K562 (cell line): ENCODE measurements at regions not wholly inside any gene's neighbourhood (a gene's known extent, or its start where the extent isn't known, plus 50 kb on each side); places are given as distances from the start of the nearest gene placed in this dataset.

Experiments used
- ATAC-seq: fragments of 200-7000 bp; cut with Tn5 transposase; 3 replicates; pipeline ENCODE4 v1.9.1; 2020; ENCODE audit warnings: moderate library complexity
- BruUV-seq: library from RNA; stranded (reverse); fragments of 400-500 nt; replicated peaks from 2 replicates; lab custom pipeline; 2021; lab: Mats Ljungman, UMichigan
- CTCF ChIA-PET: fragments of 300-600 bp; formaldehyde crosslinking; extraction: SDS; loops from one replicate; lab custom pipeline; 2021; ENCODE audit warnings: low intra/inter-chr PET ratio; lab: Yijun Ruan, JAX
- POLR2A ChIA-PET: fragments of 300-600, 350-650 bp; sonication (Branson Sonifier 250); formaldehyde crosslinking; extraction: SDS; loops from one replicate; lab custom pipeline; 2021; ENCODE audit warnings: antibody characterized with exemption, inconsistent platforms; lab: Yijun Ruan, JAX
- DNase-seq, 4 experiments: peaks; one replicate each; pipeline versions ENCODE4 v3.0.0 to v3.0.0-alpha.2; 2011 to 2018; ENCODE audit warnings: low spot score in 3 of 4, mixed read lengths in 3 of 4; ENCODE audit errors: extremely low read depth in 1 of 4
- FAIRE-seq: peaks from 2 replicates; lab custom pipeline; 2011; peaks lifted over from hg19 to GRCh38; lab: Jason Lieb, UNC
- H2AFZ ChIP-seq: 2 replicates; pipeline ENCODE4 v1.6.0; 2011; ENCODE audit warnings: low read depth, low read length, control low read depth, inconsistent platforms
- H3K27ac ChIP-seq: fragments of 200-600 bp; 3 replicates; pipeline ENCODE4 v1.8.0; 2011; ENCODE audit warnings: low read depth, mild to moderate bottlenecking, control low read depth, inconsistent platforms, low read length, moderate library complexity, mixed read lengths; ENCODE audit errors: extremely low read depth
- H3K27me3 ChIP-seq, 2 experiments: fragments of 300-600 bp in 1 of 2; 2 replicates in 1 of 2; 3 replicates in 1 of 2; pipeline versions ENCODE4 v1.6.0 to v1.8.0; 2011; ENCODE audit warnings: inconsistent platforms in 2 of 2, low read length in 2 of 2, mild to moderate bottlenecking in 1 of 2, mixed read lengths in 1 of 2, moderate library complexity in 1 of 2; ENCODE audit not compliant: control insufficient read depth in 2 of 2, insufficient read depth in 2 of 2
- H3K36me3 ChIP-seq: fragments of 300-600 bp; 3 replicates; pipeline ENCODE4 v1.8.0; 2011; ENCODE audit warnings: mild to moderate bottlenecking, low read length, inconsistent platforms; ENCODE audit not compliant: control insufficient read depth, insufficient read depth
- H3K4me1 ChIP-seq, 2 experiments: fragments of 200-600 bp in 1 of 2; replicated peaks in 1 of 2; 2 replicates in 1 of 2; 3 replicates in 1 of 2; pipeline versions ENCODE4 v1.5.1 to v1.8.0; 2011; ENCODE audit warnings: inconsistent platforms in 2 of 2, low read length in 2 of 2, mild to moderate bottlenecking in 1 of 2, mixed read lengths in 1 of 2, moderate library complexity in 1 of 2; ENCODE audit not compliant: control insufficient read depth in 2 of 2, insufficient read depth in 2 of 2
- H3K4me2 ChIP-seq: 2 replicates; pipeline ENCODE4 v1.6.1; 2011; ENCODE audit warnings: low read length, control low read depth, inconsistent platforms, mixed read lengths; ENCODE audit not compliant: insufficient read depth
- H3K4me3 ChIP-seq: fragments of 200-600 bp; sonication (generic), shearing (Covaris generic); 2 replicates; pipeline ENCODE4 v1.5.1; 2016; ENCODE audit warnings: control low read depth, inconsistent platforms
- H3K79me2 ChIP-seq: fragments of 200-600 bp; 3 replicates; pipeline ENCODE4 v1.8.0; 2011; ENCODE audit warnings: low read length, inconsistent platforms; ENCODE audit not compliant: control insufficient read depth, insufficient read depth
- H3K9ac ChIP-seq, 2 experiments: 2 replicates each; pipeline versions ENCODE4 v1.6.0 to v1.6.1; 2011; ENCODE audit warnings: low read depth in 2 of 2, low read length in 2 of 2, control low read depth in 1 of 2, inconsistent platforms in 1 of 2, mild to moderate bottlenecking in 1 of 2, mixed read lengths in 1 of 2; ENCODE audit not compliant: insufficient read depth in 1 of 2
- H3K9me1 ChIP-seq: one replicate; pipeline ENCODE4 v1.6.0; 2011; ENCODE audit warnings: inconsistent platforms, mild to moderate bottlenecking, low read length, moderate library complexity; ENCODE audit not compliant: control insufficient read depth, insufficient read depth
- H3K9me3 ChIP-seq: replicated peaks from 2 replicates; pipeline ENCODE4 v1.5.1; 2011; ENCODE audit warnings: low read depth, low read length, inconsistent platforms; ENCODE audit not compliant: control insufficient read depth, insufficient read depth
- H4K20me1 ChIP-seq: replicated peaks from 2 replicates; pipeline ENCODE4 v1.6.1; 2011; ENCODE audit warnings: low read length, inconsistent platforms, mixed read lengths; ENCODE audit not compliant: control insufficient read depth, insufficient read depth
- ELF4 ChIP-seq: fragments of 450-650 bp; formaldehyde crosslinking; IDR thresholded peaks from 2 replicates; pipeline ENCODE4 v1.4.0; 2022; ENCODE audit warnings: missing genetic modification characterization
- ELK1 ChIP-seq: sonication (generic); formaldehyde crosslinking; IDR thresholded peaks from 2 replicates; pipeline ENCODE4 v1.8.1; 2022; ENCODE audit warnings: missing genetic modification reagents
- GABPB1 ChIP-seq: sonication (generic); formaldehyde crosslinking; IDR thresholded peaks from 2 replicates; pipeline ENCODE4 v1.8.0; 2022; ENCODE audit warnings: mild to moderate bottlenecking, missing genetic modification reagents
- MEF2A ChIP-seq: IDR thresholded peaks from 2 replicates; pipeline ENCODE4 v1.6.1; 2011; ENCODE audit warnings: low read depth, mild to moderate bottlenecking, low read length, moderate library complexity; ENCODE audit not compliant: control insufficient read depth
- NCOA4 ChIP-seq: fragments of 450-650 bp; IDR thresholded peaks from 2 replicates; pipeline ENCODE4 v1.6.1; 2018; ENCODE audit warnings: mild to moderate bottlenecking; ENCODE audit not compliant: partially characterized antibody
- NELFE ChIP-seq: IDR thresholded peaks from 2 replicates; pipeline ENCODE4 v1.6.1; 2011; ENCODE audit warnings: mild to moderate bottlenecking; ENCODE audit not compliant: insufficient read depth, insufficient read length
- PRMT5 ChIP-seq: sonication (generic); formaldehyde crosslinking; IDR thresholded peaks from 2 replicates; pipeline ENCODE4 v1.5.0; 2020; ENCODE audit warnings: missing genetic modification reagents
- ZNF449 ChIP-seq: fragments of 250-450 bp; sonication (Bioruptor Pico); IDR thresholded peaks from 2 replicates; pipeline ENCODE4 v1.8.0; 2022; ENCODE audit warnings: moderate library complexity, mild to moderate bottlenecking, inconsistent platforms
- ZNF507 ChIP-seq: conservative IDR thresholded peaks from 2 replicates; pipeline ENCODE4 v1.6.1; 2017; ENCODE audit warnings: missing genetic modification characterization, missing compliant biosample characterization
- WGBS: fragments of 100-300 bp; shearing (Covaris generic); methylation state at CpG from one replicate; pipeline ENCODE4 v1.1.6; 2016; ENCODE audit warnings: low coverage, mixed read lengths; ENCODE audit not compliant: insufficient coverage; ENCODE audit errors: missing lambda C conversion rate; 5-methylcytosine and 5-hydroxymethylcytosine counted together
- in situ Hi-C: fragments of 300-500 bp; cut with MboI; formaldehyde crosslinking; loops from 4 replicates; pipeline ENCODE4 v1.15.0; 2018; ENCODE audit warnings: inconsistent platforms, mixed read lengths
- intact Hi-C: fragments of 100-400 bp; cut with micrococcal nuclease; formaldehyde crosslinking; loops from 2 replicates; pipeline ENCODE4 v1.14.2; 2022

- FAIRE-seq (no peak), DNase-seq (no peak), ATAC-seq (no peak)
- CTCF ChIA-PET: no interaction called here
- H2AFZ ChIP-seq: no peak overlapping the region
- no TSS peak for BruUV-seq
- in situ Hi-C loops (no loop called here), intact Hi-C loops (no loop called here)
- TF ChIP-seq GABPB1 (CRISPR knock-in tag) (no peak), NELFE (no peak)
- no peak overlapping the region for H3K4me3 ChIP-seq
- H3K9ac ChIP-seq: no peak overlapping the region
- H3K4me1 ChIP-seq: no peaks in the 10 kb centered on the region
- H4K20me1 ChIP-seq: no peaks in the 10 kb centered on the region
- H3K4me2 ChIP-seq: no peak overlapping the region
- no peaks in the 10 kb centered on the region for H3K9me3 ChIP-seq
- WGBS: 0% methylated on average over 1 of the region's 1 CpG
- H3K27ac ChIP-seq: no peak overlapping the region
- H3K27me3 ChIP-seq: no peaks in the 10 kb centered on the region
- no peaks in the 10 kb centered on the region for H3K36me3 ChIP-seq
- no peaks in the 10 kb centered on the region for H3K79me2 ChIP-seq
- H3K9me1 ChIP-seq: no peaks in the 10 kb centered on the region
- POLR2A ChIA-PET: interaction anchor here (0.6 to 0.7 kb wide), 2 partner anchors 10 to 219 kb away, joined by 3 to 6 read pairs; no protein-coding TSS in a partner anchor
These were observed 73.2 kb downstream of the TTC6 start for GRCh38 chr14:37668646-37669045.

DNA sequence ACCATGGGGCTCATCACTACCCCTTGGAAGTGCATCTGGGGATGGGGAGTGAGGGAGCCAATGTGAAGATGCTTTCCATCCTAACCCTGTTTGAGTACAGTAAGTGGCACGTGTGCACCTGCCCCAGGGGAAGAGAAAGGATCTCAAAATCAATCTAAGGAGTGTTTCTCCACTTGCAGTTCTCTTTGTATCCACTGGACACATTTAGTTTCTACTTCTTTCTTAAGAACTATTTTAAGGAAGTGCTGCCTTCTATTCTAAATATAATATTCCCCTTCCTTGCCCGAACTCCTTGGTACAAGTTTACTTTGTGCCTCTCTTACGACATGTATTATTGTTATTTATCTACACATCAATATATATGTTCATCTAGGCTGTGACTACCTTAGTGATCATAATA is 73.8 kb downstream of the TTC6 start:
- Histone ChIP-seq H3K36me3 (no peaks in the 10 kb centered on the region), H3K9ac (no peak overlapping the region), H4K20me1 (no peaks in the 10 kb centered on the region)
- FAIRE-seq: no peak
- CTCF ChIA-PET: no interaction called here
- in situ Hi-C loops: no loop called here
- TF ChIP-seq ELK1 (CRISPR knock-in tag) (no peak), MEF2A (no peak), PRMT5 (CRISPR knock-in tag) (no peak), ZNF507 (tag) (no peak), ELF4 (CRISPR knock-in tag) (no peak), NCOA4 (no peak), ZNF449 (CRISPR knock-in tag) (no peak)
- TF ChIP-seq, all 486 proteins: peak for 0
- POLR2A ChIA-PET: no interaction called here
- H2AFZ ChIP-seq: no peak overlapping the region
- H3K4me3 ChIP-seq: no peak overlapping the region
- no peaks in the 10 kb centered on the region for H3K9me1 ChIP-seq
- BruUV-seq: no TSS peak
- no peaks in the 10 kb centered on the region for H3K4me1 ChIP-seq
- 0% methylated on average over 3 of the region's 3 CpGs for WGBS
- intact Hi-C loops: no loop called here
- ATAC-seq: no peak
- no peak overlapping the region for H3K27ac ChIP-seq
- no peaks in the 10 kb centered on the region for H3K27me3 ChIP-seq
- H3K9me3 ChIP-seq: no peaks in the 10 kb centered on the region
- no peaks in the 10 kb centered on the region for H3K79me2 ChIP-seq
- DNase-seq: no peak
- no peak overlapping the region for H3K4me2 ChIP-seq
